GM06990 (cell line): ENCODE measurements at regions not wholly inside any gene's neighbourhood (a gene's known extent, or its start where the extent isn't known, plus 50 kb on each side); places are given as distances from the start of the nearest gene placed in this dataset.

Experiments used
- DNase-seq: peaks from one replicate; pipeline ENCODE4 v3.0.0-alpha.2; 2011; ENCODE audit not compliant: insufficient read length; ENCODE audit errors: extremely low read depth
- H3K27me3 ChIP-seq: replicated peaks from 2 replicates; pipeline ENCODE4 v1.6.0; 2011; ENCODE audit warnings: low read length; ENCODE audit not compliant: control insufficient read depth, insufficient read depth
- H3K36me3 ChIP-seq: 2 replicates; pipeline ENCODE4 v1.5.1; 2011; ENCODE audit warnings: low read length; ENCODE audit not compliant: control insufficient read depth, insufficient read depth
- H3K4me3 ChIP-seq: replicated peaks from 2 replicates; pipeline ENCODE4 v1.5.1; 2011; ENCODE audit warnings: low read depth, mild to moderate bottlenecking, control low read depth, low read length
- CTCF ChIP-seq: IDR thresholded peaks from 2 replicates; pipeline ENCODE4 v1.5.1; 2011; ENCODE audit warnings: low read length, control low read depth, mild to moderate bottlenecking, inconsistent platforms; ENCODE audit not compliant: insufficient read depth, poor library complexity, severe bottlenecking

DNA sequence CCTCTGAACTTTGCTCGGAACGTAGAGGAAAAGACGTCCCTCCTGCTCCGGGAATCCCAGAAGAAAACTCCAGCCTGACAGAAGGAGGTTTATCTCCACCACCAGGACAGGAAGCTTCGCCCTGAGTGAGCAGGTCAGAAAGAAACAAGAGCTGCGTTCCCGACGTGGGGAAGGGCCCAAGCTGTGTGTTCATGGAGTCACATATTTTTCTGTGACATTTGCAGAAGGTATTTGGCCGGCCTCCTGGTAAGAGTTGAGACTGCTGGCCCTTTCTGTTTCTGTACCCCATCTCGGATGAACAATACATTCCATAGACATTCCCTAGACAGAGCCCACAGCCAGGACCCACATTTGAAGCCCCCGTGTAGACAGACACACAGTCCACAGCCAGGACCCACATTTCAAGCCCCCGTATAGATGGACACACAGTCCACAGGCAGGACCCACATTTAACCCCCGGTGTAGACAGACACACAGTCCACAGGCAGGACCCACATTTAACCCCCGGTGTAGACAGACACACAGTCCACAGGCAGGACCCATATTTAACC, 230.8 kb downstream of the SHOX start:
- no peak for DNase-seq
- Histone ChIP-seq H3K4me3 (no peak overlapping the region), H3K36me3 (no peaks in the 10 kb centered on the region), H3K27me3 (no peaks in the 10 kb centered on the region)
- TF ChIP-seq CTCF, result no peak

- Histone ChIP-seq H3K4me3 (no peak overlapping the region), H3K36me3 (no peaks in the 10 kb centered on the region), H3K27me3 (no peaks in the 10 kb centered on the region)
- no peak for DNase-seq
- no peak for TF ChIP-seq CTCF
Observed at GRCh38 chrX:859329-859728, 228.7 kb downstream of the SHOX start.

DNA sequence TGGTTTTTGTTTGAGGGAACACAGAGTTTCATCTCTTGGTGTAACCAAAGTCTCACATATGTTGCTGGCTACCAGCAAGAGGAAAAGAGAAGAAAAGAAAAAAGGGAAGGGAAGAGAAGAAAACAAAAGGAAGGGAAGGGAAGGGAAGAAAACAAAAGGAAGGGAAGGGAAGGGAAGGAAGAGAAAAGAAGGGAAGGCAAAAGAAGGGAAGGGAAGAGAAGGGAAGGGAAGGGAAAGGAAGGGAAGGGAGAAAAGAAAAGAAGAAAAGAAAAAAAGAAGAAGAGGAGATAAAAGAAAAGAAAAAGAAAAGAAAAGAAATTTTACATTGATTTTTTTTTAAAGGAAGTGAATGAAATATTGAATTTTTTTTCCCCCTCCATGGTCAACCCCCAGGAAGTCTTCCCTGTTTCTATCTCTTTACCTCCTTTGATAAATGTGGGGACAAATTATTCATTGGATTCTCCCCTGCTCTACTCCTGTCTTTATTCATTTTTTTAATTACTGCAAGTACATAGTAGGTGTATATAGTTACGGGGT, 228.0 kb downstream of the SHOX start:
- H3K36me3 ChIP-seq, result no peaks in the 10 kb centered on the region
- no peak for DNase-seq
- no peak overlapping the region for H3K4me3 ChIP-seq
- no peaks in the 10 kb centered on the region for H3K27me3 ChIP-seq
- TF ChIP-seq CTCF, result no peak

- no peaks in the 10 kb centered on the region for H3K27me3 ChIP-seq
Observed at GRCh38 chrX:857376-857775, 226.8 kb downstream of the SHOX start.

GRCh38 chrX:856566-857290, 226.1 kb downstream of the SHOX start:
- no peak overlapping the region for H3K4me3 ChIP-seq
- no peaks in the 10 kb centered on the region for H3K36me3 ChIP-seq
- TF ChIP-seq CTCF, result no peak
- DNase-seq, result no peak
- H3K27me3 ChIP-seq, result no peaks in the 10 kb centered on the region

More at GRCh38 chrX:857376-857775, 226.8 kb downstream of the SHOX start:
- H3K36me3 ChIP-seq, result no peaks in the 10 kb centered on the region
- H3K4me3 ChIP-seq, result no peak overlapping the region
- TF ChIP-seq CTCF, result no peak
- DNase-seq, result no peak
